ENCODE measurements at regions not wholly inside any gene's neighbourhood (a gene's known extent, or its start where the extent isn't known, plus 50 kb on each side); places are given as distances from the start of the nearest gene placed in this dataset.
"Not testable (repeated sequence)": the region's sequence is repeated elsewhere in the genome, so short reads cannot be mapped to it uniquely, and the experiment has no call there.

DNA sequence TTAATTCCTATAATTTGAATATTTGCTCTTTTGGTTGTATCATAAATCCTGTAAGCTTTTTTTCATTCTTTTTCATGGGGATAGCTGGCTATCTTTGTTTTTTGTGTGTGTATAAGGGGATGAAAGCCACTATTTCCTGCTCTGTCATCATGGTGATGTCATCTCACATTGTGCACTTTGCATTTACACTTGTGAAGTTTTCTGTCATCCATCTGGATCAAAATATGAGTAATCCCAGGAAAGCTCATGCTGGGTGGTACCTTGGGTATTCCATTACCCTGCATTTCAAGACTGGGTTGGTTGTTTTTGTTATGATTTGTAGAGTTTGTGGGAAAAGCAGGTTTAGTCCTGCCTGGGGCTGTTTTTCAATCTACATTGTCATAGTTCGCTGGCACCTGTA lies 77.8 kb upstream of the XIST start:
- DNase-seq (ENCODE audit: low read depth), result no peak
- TF ChIP-seq CTCF (conservative IDR thresholded peaks at IDR 0.05; ENCODE audit: low read depth, low read length), result no peak

GRCh38 chrX:73922856-73923455 lies 70.4 kb upstream of the XIST start:
- no peak for DNase-seq (ENCODE audit: low read depth)
- TF ChIP-seq CTCF (conservative IDR thresholded peaks at IDR 0.05; ENCODE audit: low read depth, low read length), result no peak

More for the DNA sequence above, 77.8 kb upstream of the XIST start:
- no peak overlapping the region for H3K4me3 ChIP-seq (ENCODE audit: low read depth, low read length)

GRCh38 chrX:73916931-73917667 lies 64.6 kb upstream of the XIST start:
- no peak overlapping the region for H3K4me3 ChIP-seq (ENCODE audit: low read depth, low read length)
- no peak for TF ChIP-seq CTCF (conservative IDR thresholded peaks at IDR 0.05; ENCODE audit: low read depth, low read length)
- DNase-seq (ENCODE audit: low read depth), result peak; percentile 57

More at GRCh38 chrX:73922856-73923455, 70.4 kb upstream of the XIST start:
- no peak overlapping the region for H3K4me3 ChIP-seq (ENCODE audit: low read depth, low read length)

DNA sequence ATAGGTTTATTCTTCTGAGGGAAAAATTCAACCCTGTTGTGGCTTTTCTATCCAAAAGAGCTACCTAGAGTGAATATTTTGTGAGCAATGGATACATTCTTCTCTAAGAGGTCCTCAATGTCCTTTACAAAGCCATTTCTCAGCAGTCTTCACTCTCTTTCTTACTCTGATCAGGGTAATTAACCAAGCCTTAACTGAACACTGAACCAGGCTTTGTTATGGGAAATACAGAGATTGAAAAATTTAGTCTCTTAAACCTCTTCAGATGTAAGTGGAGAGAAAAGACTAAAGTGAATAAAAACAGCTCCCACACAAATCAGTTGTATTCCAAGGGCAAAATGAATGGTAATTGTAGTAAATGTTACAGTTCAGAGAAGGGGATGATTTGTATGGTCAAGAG lies 64.0 kb upstream of the XIST start:
- no peak for DNase-seq (ENCODE audit: low read depth)
- H3K4me3 ChIP-seq (ENCODE audit: low read depth, low read length), result no peak overlapping the region
- TF ChIP-seq CTCF (conservative IDR thresholded peaks at IDR 0.05; ENCODE audit: low read depth, low read length), result no peak

DNA sequence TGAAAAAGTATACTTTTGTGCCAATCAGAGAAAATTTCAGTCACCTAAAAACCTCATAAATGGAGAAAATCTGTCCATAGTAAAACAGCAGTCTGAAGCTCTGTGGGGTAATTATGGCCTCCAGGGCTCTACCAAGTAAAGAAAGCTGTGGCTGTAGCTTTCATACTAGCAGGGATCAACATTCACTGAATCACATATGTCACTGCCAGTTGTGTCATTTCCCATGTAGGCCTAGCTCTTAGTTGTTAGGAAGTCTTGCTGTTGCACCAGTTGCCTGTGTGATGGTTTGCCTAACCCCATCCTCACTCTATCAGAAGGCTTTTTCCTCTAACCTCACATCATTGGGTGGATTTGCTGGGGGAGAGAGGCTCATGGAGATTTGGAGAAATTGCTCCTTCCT lies 62.3 kb upstream of the XIST start:
- H3K4me3 ChIP-seq (ENCODE audit: low read depth, low read length), result not testable (repeated sequence)

DNA sequence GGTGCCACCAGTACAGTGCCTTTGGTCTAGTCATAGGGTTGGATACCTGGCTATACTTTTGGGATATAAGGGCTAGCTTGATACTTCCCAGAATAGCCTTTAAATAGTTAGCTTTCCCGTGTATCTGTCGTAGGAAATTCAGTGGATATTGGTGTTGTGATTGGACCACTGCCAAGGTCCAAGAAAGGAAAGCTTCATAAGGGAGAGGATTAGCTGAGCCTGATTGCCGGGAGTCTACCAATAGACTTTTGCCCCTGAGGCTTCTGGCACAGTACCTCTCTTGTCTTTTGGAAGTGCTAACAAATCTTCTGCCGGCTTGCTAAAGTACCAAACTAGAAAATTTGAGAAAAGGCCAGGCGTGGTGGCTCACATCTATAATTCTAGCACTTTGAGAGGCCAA lies 61.1 kb upstream of the XIST start:
- no peak for DNase-seq (ENCODE audit: low read depth)

More for the DNA sequence above, 62.3 kb upstream of the XIST start:
- not testable (repeated sequence) for DNase-seq (ENCODE audit: low read depth)

DNA sequence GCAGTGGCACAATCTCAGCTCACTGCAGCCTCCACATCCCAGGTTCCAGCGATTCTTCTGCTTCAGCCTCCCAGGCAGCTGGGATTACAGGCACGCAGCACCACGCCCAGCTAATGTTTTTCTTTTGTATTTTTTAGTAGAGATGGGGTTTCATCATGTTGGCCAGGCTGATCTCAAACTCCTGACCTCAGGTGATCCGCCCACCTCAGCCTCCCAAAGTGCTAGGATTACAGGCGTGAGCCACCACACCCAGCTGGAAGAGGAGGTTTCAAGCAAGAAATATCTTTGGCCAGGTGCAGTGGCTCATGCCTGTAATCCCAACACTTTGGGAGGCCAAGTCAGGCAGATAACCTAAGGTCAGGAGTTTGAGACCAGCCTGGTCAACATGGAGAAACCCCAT lies 59.4 kb upstream of the XIST start:
- DNase-seq (ENCODE audit: low read depth); H3K4me3 ChIP-seq (ENCODE audit: low read depth, low read length): not testable (repeated sequence)

More for the DNA sequence above, 61.1 kb upstream of the XIST start:
- H3K4me3 ChIP-seq (ENCODE audit: low read depth, low read length), result no peak overlapping the region
- no peak for TF ChIP-seq CTCF (conservative IDR thresholded peaks at IDR 0.05; ENCODE audit: low read depth, low read length)

DNA sequence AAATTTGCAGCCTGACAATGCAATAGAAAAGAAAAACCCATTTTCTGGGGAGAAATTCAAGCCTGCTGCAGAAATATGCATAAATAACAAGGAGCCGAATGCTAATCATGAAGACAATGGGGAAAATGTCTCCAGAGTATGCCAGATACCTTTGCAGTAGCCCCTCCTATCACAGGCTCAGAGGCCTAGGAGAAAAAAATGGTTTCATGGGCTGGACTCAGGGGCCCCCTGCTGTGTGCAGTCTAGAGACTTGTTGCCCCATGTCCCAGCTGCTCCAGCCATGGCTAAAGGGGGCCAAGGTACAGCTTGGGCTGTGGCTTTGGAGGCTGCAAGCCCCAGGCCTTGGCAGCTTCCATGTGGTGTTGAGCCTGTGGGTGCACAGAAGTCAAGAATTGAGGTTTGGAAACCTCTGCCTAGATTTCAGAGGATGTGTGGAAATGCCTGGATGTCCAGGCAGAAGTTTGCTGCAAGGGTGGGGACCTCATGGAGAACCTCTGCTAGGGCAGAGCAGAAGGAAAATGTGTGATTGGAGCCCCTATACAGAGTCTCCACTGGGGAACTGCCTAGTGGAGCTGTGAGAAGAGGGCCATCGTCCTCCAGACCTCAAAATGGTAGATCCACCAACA lies 53.3 kb upstream of the XIST start:
- not testable (repeated sequence) for H3K4me3 ChIP-seq (ENCODE audit: low read depth, low read length); DNase-seq (ENCODE audit: low read depth)

Data from epithelial cell of proximal tubule (primary cell).